GM19240 (cell line): ENCODE measurements at regions not wholly inside any gene's neighbourhood (a gene's known extent, or its start where the extent isn't known, plus 50 kb on each side); places are given as distances from the start of the nearest gene placed in this dataset.
"Not testable (repeated sequence)": the region's sequence is repeated elsewhere in the genome, so short reads cannot be mapped to it uniquely, and the experiment has no call there.

ENCODE experiments used
- DNase-seq: peaks from one replicate; pipeline ENCODE4 v3.0.0; 2011; ENCODE audit warnings: low spot score; ENCODE audit not compliant: insufficient read length

DNA sequence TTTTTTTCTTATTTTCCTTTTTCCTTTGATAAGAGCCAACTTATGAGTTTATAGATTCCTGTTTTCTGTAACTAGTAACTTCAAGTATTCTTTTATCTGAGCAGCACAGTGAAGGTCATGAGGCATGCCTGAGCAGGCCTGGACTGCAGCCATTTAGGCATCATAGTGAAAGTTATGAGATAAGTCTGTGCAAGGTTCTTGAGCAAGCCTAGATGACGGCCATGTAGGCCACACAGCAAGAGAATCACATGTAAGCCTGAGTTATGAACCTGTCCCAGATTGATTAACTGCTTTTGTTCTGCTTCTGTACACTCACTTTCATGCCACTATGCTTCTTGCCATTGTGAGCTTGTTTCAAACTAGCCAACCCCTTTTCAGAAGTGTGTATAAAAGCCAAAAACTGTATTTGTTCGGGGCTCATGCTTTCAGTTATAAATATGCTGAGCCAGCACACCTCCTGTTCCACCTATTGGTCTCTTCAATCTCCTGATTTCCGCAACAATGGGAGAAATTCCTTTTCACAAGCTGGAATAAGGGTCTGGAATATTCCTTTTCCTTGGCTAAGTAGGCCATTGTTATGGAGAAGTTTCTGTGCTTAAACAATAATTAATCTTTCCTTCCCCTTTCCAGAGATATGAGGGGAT lies 745.7 kb downstream of the FAM181B start:
- no peak for DNase-seq

DNA sequence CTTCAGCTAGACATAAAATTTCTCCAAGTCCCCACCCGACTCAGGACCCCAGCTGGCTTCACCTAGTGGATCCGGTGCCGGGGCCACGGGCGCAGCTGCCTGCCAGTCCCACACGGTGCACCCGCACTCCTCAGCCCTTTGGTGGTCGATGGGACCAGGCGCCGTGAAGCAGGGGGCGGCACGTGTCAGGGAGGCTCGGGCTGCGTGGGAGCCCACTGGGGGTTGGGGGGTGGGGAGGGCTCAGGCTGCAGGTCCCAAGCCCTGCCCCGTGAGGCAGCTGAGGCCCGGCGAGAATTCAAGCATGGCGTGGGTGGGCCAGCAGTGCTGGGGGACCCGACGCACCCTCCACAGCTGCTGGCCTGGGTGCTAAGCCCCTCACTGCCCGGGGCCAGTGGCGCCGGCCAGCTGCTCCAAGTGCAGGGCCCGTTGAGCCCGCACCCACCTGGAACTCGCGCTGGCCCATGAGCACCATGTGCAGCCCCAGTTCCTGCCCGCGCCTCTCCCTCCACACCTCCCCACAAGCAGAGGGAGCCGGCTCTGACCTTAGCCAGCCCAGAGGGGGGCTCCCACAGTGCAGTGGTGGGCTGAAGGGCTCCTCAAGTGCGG lies 747.0 kb downstream of the FAM181B start:
- DNase-seq, result no peak

DNA sequence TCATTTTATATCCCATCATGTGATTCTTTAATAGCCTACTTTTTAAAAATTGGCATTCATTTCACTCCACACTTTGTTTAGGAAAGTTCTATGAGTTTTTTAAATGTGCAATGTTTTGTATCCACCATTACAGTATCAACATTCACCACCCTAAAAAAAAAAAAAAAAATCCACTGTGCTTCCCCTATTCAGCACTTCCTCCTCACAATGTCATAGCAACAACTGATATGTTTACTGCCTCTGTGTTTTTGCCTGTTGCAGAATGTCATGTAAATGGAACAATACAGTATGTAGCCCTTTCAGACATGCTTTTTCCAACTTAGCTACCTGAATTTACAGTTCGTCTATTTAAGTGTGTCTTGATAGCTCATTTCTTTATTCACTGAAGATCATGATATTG lies 754.2 kb downstream of the FAM181B start:
- no peak for DNase-seq

DNA sequence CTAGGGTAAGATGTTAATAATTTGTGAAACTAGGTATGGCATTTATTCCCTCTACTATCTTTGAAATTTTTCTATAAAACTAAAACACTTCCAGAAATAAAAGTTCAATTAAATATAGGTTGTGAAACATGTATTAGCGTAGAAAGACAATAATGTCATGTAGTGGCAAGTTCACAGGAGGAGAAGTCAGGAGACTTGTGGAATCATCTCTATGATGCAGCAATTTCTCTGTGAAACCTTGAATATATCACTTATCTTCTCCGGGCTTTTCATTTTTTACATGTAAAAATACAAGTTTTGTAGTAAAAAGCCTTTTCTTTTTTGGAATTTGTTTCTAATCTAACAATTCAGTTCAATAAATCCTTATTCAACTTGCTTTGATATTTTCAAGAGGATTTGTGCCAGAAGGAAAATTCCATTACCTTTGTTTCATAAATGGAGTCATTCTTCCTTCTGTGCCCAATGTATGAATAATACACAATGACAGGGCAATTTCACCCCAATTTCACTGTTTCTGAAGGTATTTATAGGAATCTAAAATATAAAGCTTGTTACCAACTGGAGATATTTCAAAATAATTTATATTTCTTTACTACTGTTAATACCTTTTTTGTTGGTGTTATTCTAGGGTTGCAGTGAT lies 758.3 kb downstream of the FAM181B start:
- no peak for DNase-seq

DNA sequence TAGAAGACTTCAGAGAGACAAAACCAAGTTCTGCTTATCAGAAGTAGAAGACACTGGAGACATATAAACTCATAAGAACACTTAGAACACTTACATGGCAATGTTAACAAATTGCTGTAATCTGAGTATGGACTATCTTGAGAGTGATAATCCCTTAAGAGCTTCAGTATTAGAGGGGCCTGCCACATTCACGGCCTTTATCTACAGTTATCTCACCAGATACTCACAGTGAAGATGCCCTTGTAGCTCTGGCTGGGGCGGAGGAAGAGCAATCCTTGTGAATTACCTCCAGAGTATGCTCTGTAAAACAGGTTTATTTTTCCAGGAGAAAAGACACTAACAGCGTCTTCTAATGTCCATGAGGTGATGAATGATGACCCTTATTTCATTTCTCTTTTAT lies 762.8 kb downstream of the FAM181B start:
- no peak for DNase-seq

DNA sequence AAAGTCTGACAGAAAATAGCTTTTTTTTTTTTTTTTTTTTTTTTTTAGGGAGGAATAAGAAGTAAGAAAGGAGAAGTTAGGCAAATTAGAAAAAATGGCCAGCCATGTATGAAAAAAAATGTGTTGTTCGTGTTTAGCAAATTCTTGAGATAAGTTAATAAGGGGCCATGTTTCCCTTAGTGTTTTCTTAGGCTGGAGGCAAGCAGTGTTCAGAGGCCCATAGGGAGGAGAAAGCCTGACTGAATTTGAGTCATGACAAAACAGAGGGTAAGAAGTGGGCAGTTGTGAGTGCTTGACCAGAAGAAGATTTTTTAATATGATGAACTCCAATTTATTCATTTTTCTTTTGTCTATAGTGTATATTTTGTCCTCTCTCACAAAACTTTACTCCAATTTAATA lies 766.4 kb downstream of the FAM181B start:
- DNase-seq, result no peak

DNA sequence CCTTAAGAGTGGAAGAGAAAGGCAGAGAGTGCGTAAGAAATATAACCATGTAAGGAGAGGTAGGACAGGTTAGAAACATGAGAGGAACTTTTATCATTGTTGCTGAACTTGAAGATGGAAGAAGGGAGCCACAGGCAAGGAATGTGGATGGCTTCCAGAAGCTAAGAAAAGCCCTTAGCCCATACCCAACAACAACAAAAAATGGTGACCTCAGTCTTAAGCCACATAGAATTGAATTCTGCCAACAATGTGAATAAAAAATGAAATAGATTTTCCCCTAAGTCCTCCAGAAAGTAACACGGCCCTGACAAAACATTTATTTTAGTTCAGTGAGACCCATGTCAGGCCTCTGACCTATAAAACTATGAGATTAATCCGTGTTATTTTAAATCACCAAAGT lies 767.3 kb downstream of the FAM181B start:
- DNase-seq, result no peak

DNA sequence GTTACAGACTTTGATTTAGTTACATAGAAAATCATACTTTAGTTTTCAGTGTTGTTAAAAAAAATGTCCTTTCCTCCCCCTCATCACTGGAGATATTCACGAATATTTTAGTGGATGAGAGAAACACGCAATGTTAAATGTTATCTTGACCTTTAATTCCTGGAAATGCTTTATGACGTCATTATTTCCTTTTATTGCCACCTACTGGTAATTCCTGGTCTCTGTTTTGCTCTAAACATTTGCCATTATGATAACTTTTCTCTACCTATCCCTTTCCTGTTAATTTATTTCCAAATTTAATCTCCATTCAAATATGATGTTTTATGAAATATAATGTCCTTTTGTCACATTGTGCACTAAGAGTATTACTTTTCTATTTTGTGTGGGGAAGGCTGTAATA lies 770.6 kb downstream of the FAM181B start:
- no peak for DNase-seq

DNA sequence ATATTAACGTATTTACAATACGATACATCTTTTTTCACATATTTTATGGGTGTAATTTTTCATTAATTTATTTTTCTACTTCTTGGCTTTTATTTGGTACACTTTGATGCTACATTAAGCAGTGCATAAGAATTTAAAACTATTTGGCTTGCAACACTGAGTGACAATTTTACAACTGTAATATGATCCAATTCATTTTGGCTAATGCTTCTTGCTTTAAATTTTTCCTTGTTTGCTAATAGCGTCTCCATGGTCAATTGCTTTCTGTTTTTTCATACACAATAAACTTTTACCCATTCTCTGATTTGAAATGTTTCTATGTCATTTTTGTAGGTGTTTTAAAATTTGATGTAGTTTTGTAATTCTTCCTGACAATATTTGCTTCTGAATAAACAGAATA lies 773.2 kb downstream of the FAM181B start:
- DNase-seq, result no peak

DNA sequence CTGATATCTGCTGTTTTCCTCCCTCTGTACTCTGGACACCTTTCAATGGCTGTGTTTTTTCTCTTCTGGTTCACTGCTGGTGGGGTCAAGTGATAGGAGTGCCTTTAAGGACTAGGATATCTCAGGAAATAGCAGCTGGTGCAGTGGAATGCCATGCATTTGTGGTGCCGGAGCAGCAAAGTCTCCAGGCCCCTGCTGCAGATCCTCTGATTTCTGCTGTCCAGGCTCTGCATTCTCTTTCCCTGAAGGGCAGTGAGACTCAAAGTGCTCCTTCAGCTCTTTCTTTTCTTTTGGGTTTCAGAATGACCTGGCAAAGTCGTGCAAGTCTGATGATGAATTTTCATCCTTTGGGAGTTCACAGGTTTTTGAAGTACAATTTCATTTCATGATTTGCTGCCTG lies 774.3 kb downstream of the FAM181B start:
- no peak for DNase-seq

DNA sequence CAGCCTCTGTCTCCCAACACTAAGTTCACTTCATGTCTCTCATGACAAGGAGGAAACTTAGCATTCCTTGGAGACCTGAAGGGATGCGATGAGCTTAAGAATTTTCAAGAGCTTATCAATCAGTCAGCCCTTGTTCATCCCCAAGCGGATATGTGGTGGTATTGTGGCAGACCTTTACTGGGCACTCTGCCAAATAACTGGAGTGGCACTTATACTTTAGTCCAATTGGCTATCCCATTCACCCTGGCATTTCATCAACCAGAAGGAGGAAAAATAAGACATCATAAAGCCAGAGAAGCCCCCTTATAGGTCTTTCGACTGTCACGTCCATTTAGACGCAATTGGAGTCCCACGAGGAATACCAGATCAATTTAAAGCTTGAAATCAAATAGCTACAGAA lies 779.4 kb downstream of the FAM181B start:
- not testable (repeated sequence) for DNase-seq

DNA sequence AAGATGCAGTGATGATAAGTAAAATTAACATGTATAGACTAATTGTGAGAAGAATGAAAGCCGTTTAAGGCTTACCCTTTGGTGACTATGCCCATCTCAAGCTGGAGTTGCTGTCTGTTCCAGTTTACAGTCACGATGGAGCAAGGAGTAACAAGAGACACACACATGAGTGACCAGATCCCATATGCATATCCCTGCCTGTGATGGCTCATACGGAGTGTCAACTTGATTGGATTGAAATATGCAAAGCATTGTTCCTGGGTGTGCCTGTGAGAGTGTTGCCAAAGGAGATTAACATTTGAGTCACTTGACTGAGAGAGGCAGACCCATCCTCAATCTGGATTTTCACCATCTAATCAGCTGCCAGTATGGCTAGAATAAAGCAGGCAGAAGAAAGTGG lies 786.8 kb downstream of the FAM181B start:
- no peak for DNase-seq

DNA sequence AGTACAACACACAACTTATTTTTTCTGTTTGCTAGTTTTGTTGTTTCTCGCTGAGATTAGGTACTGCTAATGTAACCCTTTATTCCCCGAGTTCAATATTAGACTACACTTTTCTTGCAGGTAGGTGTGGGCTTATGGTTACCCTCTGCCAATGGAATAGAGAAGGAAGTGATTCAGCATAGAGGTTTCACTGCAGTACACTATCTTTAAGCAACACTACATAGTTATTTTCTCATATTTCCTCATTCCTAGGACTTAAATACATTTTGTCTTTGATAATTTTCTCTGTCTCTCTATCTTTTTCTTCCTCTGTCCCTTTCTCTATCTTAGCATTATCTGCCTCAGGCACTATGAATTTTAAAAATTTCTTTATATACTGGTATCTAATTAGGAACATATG lies 791.0 kb downstream of the FAM181B start:
- no peak for DNase-seq

DNA sequence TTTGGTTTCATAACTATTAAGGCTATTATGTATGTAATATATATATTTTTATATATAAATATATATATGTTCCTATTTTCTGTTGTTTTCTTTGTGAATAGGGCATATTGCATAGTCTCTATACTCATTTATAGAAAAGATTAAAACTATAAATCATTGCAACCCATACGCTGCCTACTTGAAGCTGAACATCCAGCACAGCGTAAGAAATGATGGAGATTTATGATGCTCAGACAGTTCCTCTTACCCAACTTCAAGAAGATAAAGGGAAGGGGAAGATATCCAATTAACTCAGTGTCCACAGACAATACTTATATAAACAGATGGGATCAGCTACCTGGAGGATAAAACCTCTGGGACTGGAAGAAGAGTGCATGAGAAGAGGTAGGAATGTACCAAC lies 791.7 kb downstream of the FAM181B start:
- DNase-seq, result no peak

DNA sequence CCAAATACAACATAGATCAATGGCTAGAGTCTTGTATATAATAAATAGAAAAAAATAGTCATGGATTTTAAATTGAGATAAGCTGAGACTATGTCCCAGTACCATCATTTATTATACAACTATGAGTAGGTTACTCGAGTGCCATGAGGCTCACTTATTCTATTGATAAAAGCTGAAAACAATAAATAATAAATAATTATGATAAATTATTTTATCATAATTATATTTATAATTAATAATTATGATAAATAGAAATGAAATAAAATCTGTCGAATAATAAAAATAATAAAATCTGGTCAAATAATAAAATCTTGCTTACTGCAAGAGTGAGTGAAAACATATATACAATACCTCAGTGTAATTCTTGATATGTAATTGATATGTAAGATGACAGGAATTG lies 801.4 kb downstream of the FAM181B start:
- DNase-seq, result no peak

DNA sequence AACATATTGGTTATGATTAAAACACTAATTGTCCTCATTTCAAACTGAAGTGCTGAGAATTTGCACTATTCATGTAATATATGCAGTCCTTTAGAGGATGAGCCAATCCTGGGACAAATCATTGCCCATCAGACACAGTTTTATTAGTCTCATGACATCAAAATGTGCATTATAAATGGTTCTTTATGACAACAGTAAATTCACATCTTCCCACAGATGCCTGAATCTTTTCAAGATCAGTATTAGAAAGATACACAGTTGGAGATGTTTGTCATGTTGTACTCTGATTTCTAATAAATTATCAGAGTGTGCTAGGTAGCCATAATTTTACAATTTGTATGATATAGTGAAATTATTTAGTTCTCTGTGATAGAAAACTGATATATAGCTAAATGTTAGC lies 813.5 kb downstream of the FAM181B start:
- DNase-seq, result no peak

DNA sequence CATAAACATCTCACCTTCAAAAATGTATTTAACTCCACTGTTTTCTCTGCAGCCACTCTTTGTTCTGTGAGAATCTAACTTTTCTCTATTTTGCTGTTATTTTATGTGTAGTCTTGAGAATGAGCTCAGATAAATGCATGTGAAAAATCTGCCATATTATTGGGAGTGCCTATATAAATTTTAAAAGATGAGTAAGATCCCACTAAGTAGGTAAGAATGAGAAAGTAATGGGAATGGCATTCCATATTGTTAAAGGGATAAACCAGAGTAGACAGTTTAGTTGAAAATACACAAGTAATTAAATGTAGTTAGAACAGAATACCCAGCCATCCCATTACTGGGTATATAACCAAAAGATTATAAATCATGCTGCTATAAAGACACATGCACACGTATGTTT lies 817.2 kb downstream of the FAM181B start:
- DNase-seq, result no peak

DNA sequence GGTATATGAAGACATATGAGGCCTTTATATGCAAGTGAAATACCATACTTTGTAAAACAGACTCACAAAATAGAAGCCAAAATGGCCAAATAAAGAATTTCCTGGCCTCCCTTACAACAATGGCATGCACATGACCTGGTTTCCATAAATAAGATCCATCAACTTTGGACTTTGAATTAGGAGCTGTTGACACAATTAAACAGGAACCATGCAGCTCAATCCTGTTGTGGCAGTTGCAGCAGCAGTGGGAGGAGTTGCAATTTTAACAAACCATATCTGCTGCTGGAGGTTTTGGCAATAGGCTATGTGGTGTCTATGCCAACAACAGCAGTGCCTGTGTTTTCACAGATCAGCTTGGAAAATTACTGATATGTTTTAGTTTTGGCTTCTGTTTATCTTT lies 818.6 kb downstream of the FAM181B start:
- DNase-seq, result no peak

DNA sequence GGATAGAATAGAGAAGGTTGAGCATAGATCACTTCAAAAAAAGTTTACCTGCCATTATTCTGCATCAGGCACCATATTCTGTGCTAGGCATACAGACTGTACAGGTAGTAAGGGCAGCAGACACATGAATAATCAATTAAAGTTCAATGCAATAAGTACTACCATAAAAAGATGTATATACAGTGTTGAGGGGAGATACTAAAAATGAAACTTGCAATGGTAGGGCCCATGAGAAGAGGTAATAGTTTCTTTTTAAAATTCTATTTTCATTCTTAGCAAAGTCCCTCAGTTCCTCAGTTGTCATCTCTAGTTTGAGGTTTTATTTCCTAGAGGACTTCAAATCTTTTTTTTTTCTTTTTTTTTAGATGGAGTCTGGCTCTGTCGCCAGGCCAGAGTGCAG lies 819.9 kb downstream of the FAM181B start:
- no peak for DNase-seq

DNA sequence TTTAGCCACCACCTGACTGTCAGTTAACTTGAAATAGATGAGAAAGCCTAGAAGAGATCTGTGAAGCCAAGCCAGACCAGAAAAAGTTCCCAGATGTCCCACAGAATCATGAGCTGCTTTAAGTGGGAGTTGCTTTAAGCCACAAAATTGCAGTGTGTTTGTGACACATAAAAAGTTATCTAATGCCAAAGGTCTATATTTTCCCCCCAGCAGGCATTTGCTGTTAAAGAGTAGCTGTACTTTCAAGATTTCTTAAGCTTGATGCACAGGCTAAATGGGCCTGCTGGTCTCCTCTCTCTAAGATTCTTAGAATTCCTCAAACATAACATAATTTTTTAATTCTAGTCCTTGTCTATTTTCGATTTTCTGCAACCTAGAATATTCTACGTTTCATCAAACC lies 825.7 kb downstream of the FAM181B start:
- no peak for DNase-seq

DNA sequence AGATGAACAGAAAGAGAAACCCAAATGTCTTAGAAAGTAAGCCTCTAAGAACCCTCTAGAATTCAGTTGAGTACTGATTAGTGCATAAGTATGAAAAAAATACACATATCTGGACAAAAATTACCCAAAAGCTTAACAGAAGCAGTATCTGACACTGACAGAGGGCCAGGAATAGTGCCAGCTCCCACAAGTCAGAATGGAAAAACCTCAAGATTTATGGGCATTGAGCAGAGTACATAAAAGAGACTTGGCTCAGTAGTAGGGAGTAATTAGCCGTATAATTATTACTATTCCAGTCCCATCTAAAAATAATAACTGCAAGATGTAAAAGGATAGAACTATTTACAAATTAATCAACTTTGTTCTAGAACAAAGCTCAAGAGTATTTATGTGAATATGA lies 834.5 kb downstream of the FAM181B start:
- DNase-seq, result no peak

DNA sequence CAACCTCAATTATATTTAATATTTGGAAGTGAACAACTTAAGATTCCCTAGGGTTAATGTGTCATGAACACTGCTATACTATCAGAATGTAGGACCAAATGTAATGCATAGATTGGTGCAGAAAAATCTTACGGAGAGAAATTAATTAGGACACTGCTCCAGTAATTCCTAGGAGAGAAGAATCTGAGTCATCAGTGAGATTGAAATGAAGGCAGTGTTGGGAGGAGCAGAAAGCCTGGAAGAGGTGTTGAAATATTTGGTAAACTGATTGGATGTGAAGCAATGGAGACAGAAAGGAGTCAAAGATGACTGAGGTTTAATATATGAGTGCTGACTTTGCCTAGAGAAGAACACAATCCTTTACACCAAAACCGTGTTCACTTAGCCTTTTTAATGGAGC lies 836.0 kb downstream of the FAM181B start:
- no peak for DNase-seq

DNA sequence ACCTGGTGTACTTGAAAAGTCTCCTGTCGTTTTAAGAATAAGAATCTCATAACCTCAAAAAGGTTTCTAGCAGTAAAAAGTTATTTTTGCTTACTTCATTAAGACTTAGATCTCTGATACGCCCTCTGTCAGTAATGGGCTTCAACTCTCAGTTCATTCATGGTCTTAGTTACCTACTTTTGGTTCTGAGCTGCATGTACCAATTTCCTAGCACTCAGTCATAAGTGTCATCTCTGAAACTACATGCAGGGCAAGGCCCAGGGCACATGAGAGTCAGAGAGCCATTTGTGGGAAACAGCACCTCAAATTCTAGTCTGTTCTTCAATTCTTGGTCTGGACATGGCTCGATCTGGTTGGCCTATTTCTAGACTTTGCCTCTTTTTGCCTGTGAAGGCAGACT lies 838.4 kb downstream of the FAM181B start:
- no peak for DNase-seq
